ENCODE measurements at regions not wholly inside any gene's neighbourhood (a gene's known extent, or its start where the extent isn't known, plus 50 kb on each side); places are given as distances from the start of the nearest gene placed in this dataset.

GRCh38 chr11:128346804-128347203, 240.6 kb downstream of the ETS1 start:
- ChIA-PET CTCF (ENCODE audit: unreplicated experiment) (no interaction called here), POLR2A (interaction anchor here (0.6 kb wide), 1 partner anchor 59 kb away, joined by 3 read pairs; no protein-coding TSS in a partner anchor)
- BruUV-seq (replicated peaks) = no TSS peak
- Histone ChIP-seq H3K36me3 (ENCODE audit: insufficient read depth, low read length) (no peaks in the 10 kb centered on the region), H3K79me2 (ENCODE audit: insufficient read depth, low read depth, low read length) (no peaks in the 10 kb centered on the region), H2AFZ (ENCODE audit: low read length) (no peak overlapping the region), H4K20me1 (ENCODE audit: insufficient read depth, low read length) (no peaks in the 10 kb centered on the region), H3K27ac (ENCODE audit: low read depth, low read length, poor library complexity, severe bottlenecking) (no peak overlapping the region), H3K4me2 (ENCODE audit: low read length) (no peak overlapping the region), H3K9me3 (ENCODE audit: low read length) (no peaks in the 10 kb centered on the region), H3K4me1 (ENCODE audit: insufficient read depth, low read length, poor library complexity, severe bottlenecking) (peaks cover 8% of the 10 kb centered on the region), H3K9me2 (ENCODE audit: insufficient read depth, low read length) (no peaks in the 10 kb centered on the region), H3K4me3 (ENCODE audit: low read depth, low read length, poor library complexity, severe bottlenecking) (no peak overlapping the region)
- TF ChIP-seq EZH2phosphoT487 (IDR thresholded peaks at IDR 0.05; ENCODE audit: borderline replicate concordance, low read depth, low read length) (no peak), CTCF (conservative IDR thresholded peaks at IDR 0.05; ENCODE audit: low read length) (no peak)
- DNase-seq (ENCODE audit: low spot score) = no peak
- intact Hi-C loops (cut with micrococcal nuclease; ENCODE audit: unreplicated experiment) = no loop called here

- CTCF ChIA-PET (ENCODE audit: unreplicated experiment) = no interaction called here
- peaks cover 8% of the 10 kb centered on the region for H3K4me1 ChIP-seq (ENCODE audit: insufficient read depth, low read length, poor library complexity, severe bottlenecking)
Measured at GRCh38 chr11:128345316-128345715, 242.0 kb downstream of the ETS1 start.

More at GRCh38 chr11:128345316-128345715, 242.0 kb downstream of the ETS1 start:
- BruUV-seq (replicated peaks) = no TSS peak
- no peak overlapping the region for H3K4me3 ChIP-seq (ENCODE audit: low read depth, low read length, poor library complexity, severe bottlenecking)
- H3K9me2 ChIP-seq (ENCODE audit: insufficient read depth, low read length) = no peaks in the 10 kb centered on the region
- TF ChIP-seq CTCF (conservative IDR thresholded peaks at IDR 0.05; ENCODE audit: low read length) (no peak), EZH2phosphoT487 (IDR thresholded peaks at IDR 0.05; ENCODE audit: borderline replicate concordance, low read depth, low read length) (no peak)
- H3K27ac ChIP-seq (ENCODE audit: low read depth, low read length, poor library complexity, severe bottlenecking) = no peak overlapping the region
- H2AFZ ChIP-seq (ENCODE audit: low read length) = no peak overlapping the region
- no peak for DNase-seq (ENCODE audit: low spot score)
- H3K4me2 ChIP-seq (ENCODE audit: low read length) = no peak overlapping the region
- H3K9me3 ChIP-seq (ENCODE audit: low read length) = no peaks in the 10 kb centered on the region
- POLR2A ChIA-PET = interaction anchor here (1.2 to 1.8 kb wide), 2 partner anchors 10 to 31 kb away, joined by 3 read pairs; no protein-coding TSS in a partner anchor
- no peaks in the 10 kb centered on the region for H3K79me2 ChIP-seq (ENCODE audit: insufficient read depth, low read depth, low read length)
- intact Hi-C loops (cut with micrococcal nuclease; ENCODE audit: unreplicated experiment) = no loop called here
- H3K36me3 ChIP-seq (ENCODE audit: insufficient read depth, low read length) = no peaks in the 10 kb centered on the region
- H4K20me1 ChIP-seq (ENCODE audit: insufficient read depth, low read length) = no peaks in the 10 kb centered on the region
